ENCODE measurements at regions not wholly inside any gene's neighbourhood (a gene's known extent, or its start where the extent isn't known, plus 50 kb on each side); places are given as distances from the start of the nearest gene placed in this dataset.
A peak's percentile ranks its signal among the peaks of the same experiment; 100 is the strongest.
"Not testable (repeated sequence)": the region's sequence is repeated elsewhere in the genome, so short reads cannot be mapped to it uniquely, and the experiment has no call there.

DNA sequence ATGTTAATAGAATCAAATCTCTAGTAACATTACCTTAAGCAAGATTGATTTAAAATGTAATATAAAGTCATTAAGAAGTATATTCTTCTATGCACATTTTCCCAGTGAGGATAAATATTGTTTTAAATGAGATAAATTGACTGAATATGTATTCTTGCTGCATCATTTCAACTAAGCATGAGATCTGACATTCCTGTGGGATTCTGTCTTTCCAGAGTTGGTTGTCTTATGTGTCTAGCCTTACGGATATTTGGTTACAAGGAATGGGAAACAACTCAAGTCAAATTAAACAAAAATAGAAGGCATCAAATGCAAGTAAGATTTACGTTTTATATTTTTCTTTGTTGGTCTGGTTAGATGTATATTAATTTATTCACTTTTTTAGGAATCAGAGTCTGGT is 287.5 kb downstream of the PTGER3 start:
- DNase-seq, result no peak

DNA sequence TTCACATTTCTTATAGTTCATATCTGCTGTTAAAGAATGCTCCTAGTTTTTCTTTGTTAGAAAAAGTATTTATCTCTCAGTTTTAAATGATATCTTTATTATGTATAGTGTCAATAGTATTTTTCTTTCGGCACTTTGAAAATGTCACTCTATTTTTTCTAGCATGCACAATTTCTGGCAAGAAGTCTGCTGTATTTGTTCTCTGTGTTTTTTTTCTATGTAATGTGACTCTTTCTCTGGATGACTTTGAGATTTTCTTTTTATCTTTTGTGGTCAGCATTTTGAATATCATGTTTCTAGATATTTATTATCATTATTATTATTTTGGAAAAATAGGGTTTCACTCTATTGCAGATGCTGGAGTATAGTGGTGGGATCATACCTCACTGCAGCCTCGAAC is 285.2 kb downstream of the PTGER3 start:
- no peak for DNase-seq

DNA sequence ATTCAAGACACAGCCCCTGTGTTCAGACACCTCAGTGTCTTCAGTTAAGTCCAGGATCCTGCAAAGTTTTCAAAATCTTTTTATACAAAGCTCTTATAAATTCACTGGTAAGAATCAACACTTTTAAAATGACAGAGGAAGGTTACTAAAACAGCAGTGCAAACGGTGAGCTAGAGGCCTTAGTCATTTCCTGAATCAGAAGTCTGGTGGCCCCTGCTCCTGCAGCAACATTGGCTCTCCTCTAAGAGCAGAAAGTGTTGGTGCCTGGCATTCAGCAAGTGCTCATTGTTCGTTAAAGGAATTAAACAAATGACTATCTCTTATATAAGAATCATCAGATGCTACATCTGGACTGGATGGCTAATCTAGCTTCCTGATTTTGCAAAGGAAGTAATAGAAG is 282.9 kb downstream of the PTGER3 start:
- DNase-seq, result peak; percentile 54

- DNase-seq, result no peak
Observed at GRCh38 chr1:70767377-70767776, 280.2 kb downstream of the PTGER3 start.

- DNase-seq, result no peak
Observed at GRCh38 chr1:70768216-70768615, 279.4 kb downstream of the PTGER3 start.

- no peak for DNase-seq
Observed at GRCh38 chr1:70778056-70778762, 269.4 kb downstream of the PTGER3 start.

- no peak for DNase-seq
Observed at GRCh38 chr1:70778934-70779333, 268.7 kb downstream of the PTGER3 start.

DNA sequence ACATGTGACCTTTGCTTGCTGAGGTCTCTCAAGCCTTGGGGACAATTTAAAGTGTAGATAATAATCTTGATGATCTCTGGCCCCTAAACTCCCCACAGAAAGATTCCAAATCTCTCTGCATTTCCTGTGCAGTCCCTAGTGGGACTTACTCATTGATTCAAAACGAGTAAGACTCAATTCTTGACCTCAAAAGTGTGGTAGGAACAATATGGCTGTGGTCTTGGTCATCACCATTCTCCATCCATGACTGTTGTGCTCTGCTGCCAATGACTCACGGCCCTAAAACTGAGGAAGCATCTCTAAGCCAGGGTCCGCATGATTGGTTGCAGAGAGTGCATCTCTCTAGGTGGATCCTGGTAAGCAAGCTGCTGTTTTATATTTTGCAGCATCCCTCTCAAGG is 268.0 kb downstream of the PTGER3 start:
- peak; percentile 33 for DNase-seq

DNA sequence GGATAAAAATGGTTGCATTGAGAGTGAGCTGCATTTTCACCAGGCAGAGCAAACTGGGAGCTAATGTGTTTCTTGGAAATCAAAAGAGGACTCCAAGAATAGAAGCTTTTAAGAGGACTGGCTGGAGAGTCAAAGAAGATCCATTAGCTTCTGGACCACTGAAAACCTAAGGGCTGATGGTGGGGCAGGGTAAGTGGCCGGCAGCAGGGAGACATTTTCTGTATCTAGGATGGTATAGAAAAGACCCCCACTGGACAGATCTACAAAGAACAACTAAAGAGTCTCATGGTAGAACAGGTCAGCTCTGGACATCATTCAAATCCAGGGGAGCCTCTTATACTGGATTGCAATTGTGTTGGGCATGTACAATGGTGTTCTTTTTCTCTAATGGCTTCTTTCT is 262.3 kb downstream of the PTGER3 start:
- DNase-seq, result no peak

GRCh38 chr1:70790232-70790923 is 257.2 kb downstream of the PTGER3 start:
- no peak for DNase-seq

DNA sequence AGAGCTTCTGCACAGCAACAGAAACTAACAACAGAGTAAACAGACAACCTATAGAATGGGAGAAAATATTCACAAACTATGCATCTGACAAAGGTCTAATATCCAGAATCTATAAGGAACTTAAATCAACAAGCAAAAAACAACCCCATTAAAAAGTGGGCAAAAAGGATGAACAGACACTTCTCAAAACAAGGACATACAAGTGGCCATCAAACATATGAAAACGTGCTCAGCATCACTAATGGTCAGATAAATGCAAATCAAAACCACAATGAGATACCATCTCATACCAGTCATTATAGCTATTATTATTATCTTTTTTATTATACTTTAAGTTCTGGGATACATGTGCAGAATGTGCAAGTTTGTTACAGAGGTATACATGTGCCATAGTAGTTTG is 252.6 kb downstream of the PTGER3 start:
- DNase-seq, result not testable (repeated sequence)

GRCh38 chr1:70796298-70796697 is 251.3 kb downstream of the PTGER3 start:
- not testable (repeated sequence) for DNase-seq

GRCh38 chr1:70802625-70803024 is 245.0 kb downstream of the PTGER3 start:
- DNase-seq, result not testable (repeated sequence)

GRCh38 chr1:70805641-70806040 is 242.0 kb downstream of the PTGER3 start:
- no peak for DNase-seq

DNA sequence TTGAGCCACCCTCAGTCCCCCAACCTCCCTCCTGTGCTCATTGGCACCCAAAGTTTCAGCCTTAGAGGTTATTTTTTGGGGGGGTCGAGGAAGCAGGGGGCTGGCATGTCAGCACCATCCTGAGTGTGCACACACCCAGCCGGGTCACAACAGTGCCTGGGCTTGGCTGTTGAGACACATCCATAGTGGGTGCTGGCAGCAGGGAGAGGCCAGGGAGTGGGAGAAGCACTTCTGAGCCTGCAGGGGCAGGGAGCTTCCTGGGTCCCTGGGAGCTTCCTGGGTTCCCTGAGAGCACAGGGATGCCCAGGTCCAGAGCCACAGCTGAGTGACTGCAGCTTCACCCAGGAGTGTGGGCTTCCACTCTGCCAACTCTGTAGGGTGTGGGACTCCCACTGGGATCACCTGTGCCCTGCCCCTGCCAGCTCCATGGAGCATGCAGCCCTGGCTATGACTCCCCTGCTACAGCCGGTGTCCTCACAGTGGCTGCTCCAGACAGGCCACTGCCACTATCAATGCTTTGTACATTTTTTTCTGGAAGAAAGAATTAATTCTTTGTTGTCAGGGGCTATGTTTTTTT is 240.4 kb downstream of the PTGER3 start:
- DNase-seq, result no peak

DNA sequence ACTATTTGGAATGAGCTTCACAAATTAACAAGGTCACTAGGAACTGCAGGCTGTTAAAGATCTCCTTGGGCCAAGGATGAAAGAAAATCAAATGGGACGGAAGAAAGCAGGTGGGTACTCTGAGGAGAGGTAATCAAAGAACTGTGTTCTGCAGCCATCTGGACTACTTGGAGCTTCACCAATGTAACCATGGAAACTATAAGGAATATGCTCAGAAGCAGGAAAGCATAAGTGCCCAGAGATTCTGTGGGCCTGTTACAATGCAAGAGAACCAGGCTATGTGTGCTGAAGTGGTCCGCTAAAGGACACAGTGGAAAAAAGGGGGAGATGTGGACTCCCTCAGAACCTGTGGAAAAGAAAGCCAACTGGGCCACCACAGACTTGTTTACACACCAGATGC is 238.5 kb downstream of the PTGER3 start:
- DNase-seq, result no peak

GRCh38 chr1:70811815-70812214 is 235.8 kb downstream of the PTGER3 start:
- no peak for DNase-seq

GRCh38 chr1:70812442-70813109 is 235.0 kb downstream of the PTGER3 start:
- no peak for DNase-seq

DNA sequence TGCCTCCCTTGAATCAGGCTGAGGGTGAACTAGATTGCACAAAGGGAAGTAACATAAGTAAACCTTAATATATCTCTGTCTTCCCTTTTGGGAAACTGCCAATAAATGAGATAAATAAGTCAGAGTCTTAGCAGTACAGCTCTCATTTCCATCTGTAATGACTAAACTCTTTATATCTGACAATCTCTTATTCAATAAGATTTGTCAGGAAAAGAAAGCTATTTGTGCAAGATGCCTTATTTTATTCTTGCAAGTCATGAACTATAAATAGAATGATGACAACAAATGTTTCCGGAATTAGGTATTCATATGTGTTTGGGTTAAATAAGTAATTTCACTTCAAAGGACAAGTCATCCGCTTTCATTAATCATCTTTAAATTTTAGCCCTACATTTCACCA is 229.2 kb downstream of the PTGER3 start:
- no peak for DNase-seq

GRCh38 chr1:70819231-70819630 is 228.4 kb downstream of the PTGER3 start:
- no peak for DNase-seq

GRCh38 chr1:70819785-70820184 is 227.8 kb downstream of the PTGER3 start:
- no peak for DNase-seq

GRCh38 chr1:70820396-70820795 is 227.2 kb downstream of the PTGER3 start:
- no peak for DNase-seq

GRCh38 chr1:70820995-70821394 is 226.6 kb downstream of the PTGER3 start:
- no peak for DNase-seq

GRCh38 chr1:70826428-70826827 is 221.2 kb downstream of the PTGER3 start:
- no peak for DNase-seq

All from activated CD4-positive, alpha-beta T cell treated with anti-CD3 and anti-CD28 coated beads, Interleukin-10, Interleukin-2, amounts not matched to agents 100 ng/mL and 50 ng/mL, durations not matched to agents 16 hours and 8 hours (primary cell).